PC-3 (cell line): ENCODE measurements at regions not wholly inside any gene's neighbourhood (a gene's known extent, or its start where the extent isn't known, plus 50 kb on each side); places are given as distances from the start of the nearest gene placed in this dataset.

Experiments used
- CTCF ChIP-seq: fragments of 300-600 bp; sonication (generic); conservative IDR thresholded peaks from 2 replicates; pipeline ENCODE4 v1.5.1; 2017; ENCODE audit warnings: antibody characterized with exemption, low read depth, mild to moderate bottlenecking, low read length
- EZH2 ChIP-seq: fragments of 300-600 bp; sonication (generic); IDR thresholded peaks from one replicate; pipeline ENCODE4 v1.6.1; 2017; ENCODE audit warnings: antibody characterized with exemption, mild to moderate bottlenecking, low read length; ENCODE audit not compliant: unreplicated experiment
- EZH2phosphoT487 ChIP-seq: fragments of 300-600 bp; sonication (generic); IDR thresholded peaks from 2 replicates; pipeline ENCODE4 v1.6.1; 2018; ENCODE audit warnings: mild to moderate bottlenecking, antibody characterized with exemption, low read length, borderline replicate concordance

GRCh38 chr1:118588566-118588965, 399.6 kb downstream of the TBX15 start:
- TF ChIP-seq CTCF (no peak), EZH2 (no peak), EZH2phosphoT487 (no peak)
